HEK293T (cell line): ENCODE measurements at regions not wholly inside any gene's neighbourhood (a gene's known extent, or its start where the extent isn't known, plus 50 kb on each side); places are given as distances from the start of the nearest gene placed in this dataset.

Experiments used
- CTCF ChIA-PET: fragments of 350-600 bp; formaldehyde crosslinking; extraction: SDS; loops from one replicate; lab custom pipeline; 2021; ENCODE audit warnings: antibody characterized with exemption, inconsistent platforms; lab: Yijun Ruan, JAX
- POLR2A ChIA-PET: fragments of 350-600 bp; formaldehyde crosslinking; extraction: SDS; loops from one replicate; lab custom pipeline; 2020; ENCODE audit warnings: antibody characterized with exemption, inconsistent platforms; lab: Yijun Ruan, JAX
- DNase-seq: peaks from one replicate; pipeline ENCODE4 v3.0.0; 2012; ENCODE audit warnings: mixed read lengths; ENCODE audit errors: extremely low spot score
- ARNT ChIP-seq: fragments of 450-650 bp; IDR thresholded peaks from 2 replicates; pipeline ENCODE4 v1.6.1; 2017; ENCODE audit warnings: mild to moderate bottlenecking
- BHLHE40 ChIP-seq: fragments of 450-650 bp; IDR thresholded peaks from 2 replicates; pipeline ENCODE4 v1.6.1; 2016; ENCODE audit warnings: mild to moderate bottlenecking, moderate library complexity, borderline replicate concordance
- CTBP1 ChIP-seq: fragments of 450-650 bp; IDR thresholded peaks from 2 replicates; pipeline ENCODE4 v1.6.1; 2016; ENCODE audit warnings: borderline replicate concordance
- ELF4 ChIP-seq: fragments of 450-650 bp; IDR thresholded peaks from 2 replicates; pipeline ENCODE4 v1.6.1; 2017; ENCODE audit warnings: antibody characterized with exemption
- FOXA1 ChIP-seq: fragments of 450-650 bp; IDR thresholded peaks from 2 replicates; pipeline ENCODE4 v1.6.1; 2016; ENCODE audit warnings: mild to moderate bottlenecking
- FOXK2 ChIP-seq: fragments of 450-650 bp; IDR thresholded peaks from 2 replicates; pipeline ENCODE4 v1.6.1; 2016; ENCODE audit warnings: mild to moderate bottlenecking
- FOXM1 ChIP-seq: fragments of 450-650 bp; IDR thresholded peaks from 2 replicates; pipeline ENCODE4 v1.6.1; 2017; ENCODE audit warnings: mild to moderate bottlenecking, borderline replicate concordance
- HDGF ChIP-seq: fragments of 450-650 bp; IDR thresholded peaks from 2 replicates; pipeline ENCODE4 v1.6.1; 2017; ENCODE audit warnings: antibody characterized with exemption, borderline replicate concordance
- LEF1 ChIP-seq: fragments of 450-650 bp; IDR thresholded peaks from 2 replicates; pipeline ENCODE4 v1.6.1; 2017; ENCODE audit warnings: mild to moderate bottlenecking, borderline replicate concordance
- NFRKB ChIP-seq: fragments of 450-650 bp; IDR thresholded peaks from 2 replicates; pipeline ENCODE4 v1.6.1; 2016; ENCODE audit warnings: mild to moderate bottlenecking, moderate library complexity
- SP1 ChIP-seq: fragments of 450-650 bp; IDR thresholded peaks from 2 replicates; pipeline ENCODE4 v1.6.1; 2017
- SUZ12 ChIP-seq: fragments of 450-650 bp; IDR thresholded peaks from 2 replicates; pipeline ENCODE4 v1.6.1; 2016; ENCODE audit warnings: mild to moderate bottlenecking
- TARDBP ChIP-seq: fragments of 450-650 bp; IDR thresholded peaks from 2 replicates; pipeline ENCODE4 v1.6.1; 2016
- ZNF384 ChIP-seq: fragments of 450-650 bp; IDR thresholded peaks from 2 replicates; pipeline ENCODE4 v1.6.1; 2016
- TF ChIP-seq, protein P1 (sequence below): fragments of 450-650 bp; IDR thresholded peaks from 2 replicates; pipeline ENCODE4 v1.6.1; 2016

DNA sequence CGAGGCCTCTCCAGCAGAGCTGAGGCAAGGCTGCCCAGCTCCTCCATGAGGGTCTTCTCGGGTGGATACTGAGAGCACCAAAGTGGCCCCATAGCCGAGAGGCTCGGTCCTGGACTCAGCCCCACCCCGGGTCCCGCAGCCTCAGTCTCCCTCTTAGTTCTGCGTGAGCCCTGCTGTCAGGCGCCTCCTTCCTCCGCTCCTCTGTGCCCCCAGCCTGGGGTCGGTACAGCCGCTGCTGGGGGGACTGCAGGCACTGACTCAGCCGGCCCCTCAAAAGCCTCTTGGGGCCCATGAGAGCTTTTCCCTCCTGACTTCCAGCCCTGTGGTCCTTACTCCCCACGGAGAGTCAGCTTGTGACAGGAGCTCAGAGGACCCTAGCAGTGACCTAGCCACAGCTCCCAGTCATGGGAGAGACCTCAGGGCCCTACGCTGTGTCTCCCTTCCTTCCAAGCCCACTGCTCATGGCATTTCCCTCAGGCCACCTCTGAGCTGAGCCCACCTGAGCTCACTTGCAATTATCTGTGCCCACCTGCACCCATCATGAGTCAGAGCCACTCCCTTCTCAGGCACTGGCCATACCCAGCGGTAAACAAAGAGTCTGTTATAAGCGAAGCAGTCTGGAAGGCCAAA lies 295.0 kb upstream of the RTL1 start:
- ChIA-PET POLR2A (no interaction called here), CTCF (no interaction called here)
- TF ChIP-seq SUZ12: no peak
- no peak for TF ChIP-seq HDGF
- no peak for TF ChIP-seq ZNF384
- TF ChIP-seq, protein P1, sequence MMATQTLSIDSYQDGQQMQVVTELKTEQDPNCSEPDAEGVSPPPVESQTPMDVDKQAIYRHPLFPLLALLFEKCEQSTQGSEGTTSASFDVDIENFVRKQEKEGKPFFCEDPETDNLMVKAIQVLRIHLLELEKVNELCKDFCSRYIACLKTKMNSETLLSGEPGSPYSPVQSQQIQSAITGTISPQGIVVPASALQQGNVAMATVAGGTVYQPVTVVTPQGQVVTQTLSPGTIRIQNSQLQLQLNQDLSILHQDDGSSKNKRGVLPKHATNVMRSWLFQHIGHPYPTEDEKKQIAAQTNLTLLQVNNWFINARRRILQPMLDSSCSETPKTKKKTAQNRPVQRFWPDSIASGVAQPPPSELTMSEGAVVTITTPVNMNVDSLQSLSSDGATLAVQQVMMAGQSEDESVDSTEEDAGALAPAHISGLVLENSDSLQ: no peak
- TF ChIP-seq ELF4: no peak
- TF ChIP-seq ARNT: no peak
- TF ChIP-seq NFRKB: no peak
- no peak for TF ChIP-seq CTBP1
- TF ChIP-seq FOXK2: no peak
- no peak for TF ChIP-seq LEF1
- no peak for TF ChIP-seq TARDBP
- no peak for TF ChIP-seq FOXM1
- TF ChIP-seq BHLHE40: no peak
- TF ChIP-seq FOXA1: no peak
- TF ChIP-seq SP1: no peak

DNA sequence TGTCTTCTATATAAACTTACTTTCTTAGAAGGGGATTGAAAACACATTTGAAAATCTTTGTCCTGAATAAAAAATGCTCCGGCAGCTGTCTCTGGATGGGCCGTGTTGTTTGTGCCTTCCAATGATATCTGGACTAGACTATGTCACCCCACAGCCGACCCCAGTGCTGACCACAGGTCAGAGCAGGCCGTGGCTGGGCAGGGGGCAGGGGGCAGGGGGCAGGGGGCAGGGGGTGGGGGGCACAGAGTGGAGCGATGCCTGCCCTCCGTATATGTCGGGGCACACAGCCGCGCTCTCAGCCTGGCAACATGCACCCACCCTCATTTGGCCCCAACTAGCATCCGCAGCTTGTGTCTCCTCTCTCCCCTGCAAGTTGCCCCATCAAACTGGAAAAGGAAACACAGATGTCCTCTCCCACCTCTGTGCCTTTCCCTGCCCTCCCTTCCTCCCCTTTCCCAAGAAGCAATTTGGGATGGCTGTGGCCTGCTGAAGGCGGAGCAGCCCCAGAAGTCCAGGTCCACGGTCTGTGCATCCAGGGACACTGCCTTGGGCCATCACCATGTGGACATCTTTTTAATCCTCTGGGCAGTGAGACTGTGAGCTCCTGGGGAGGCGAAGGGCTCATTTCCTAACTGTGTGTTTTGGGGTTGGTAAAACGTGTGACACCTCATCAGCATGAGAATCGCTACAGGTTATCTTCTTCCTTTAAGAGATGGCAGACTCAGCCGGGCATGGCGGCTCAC lies 295.7 kb upstream of the RTL1 start:
- DNase-seq: no peak
- CTCF ChIA-PET: no interaction called here
- POLR2A ChIA-PET: no interaction called here
- TF ChIP-seq ARNT (no peak), HDGF (no peak), ELF4 (no peak), BHLHE40 (no peak), TARDBP (no peak), FOXK2 (no peak), NFRKB (no peak), ZNF384 (no peak), LEF1 (no peak)
- TF ChIP-seq, protein P1: no peak

More for the DNA sequence above, 295.0 kb upstream of the RTL1 start:
- DNase-seq: no peak

DNA sequence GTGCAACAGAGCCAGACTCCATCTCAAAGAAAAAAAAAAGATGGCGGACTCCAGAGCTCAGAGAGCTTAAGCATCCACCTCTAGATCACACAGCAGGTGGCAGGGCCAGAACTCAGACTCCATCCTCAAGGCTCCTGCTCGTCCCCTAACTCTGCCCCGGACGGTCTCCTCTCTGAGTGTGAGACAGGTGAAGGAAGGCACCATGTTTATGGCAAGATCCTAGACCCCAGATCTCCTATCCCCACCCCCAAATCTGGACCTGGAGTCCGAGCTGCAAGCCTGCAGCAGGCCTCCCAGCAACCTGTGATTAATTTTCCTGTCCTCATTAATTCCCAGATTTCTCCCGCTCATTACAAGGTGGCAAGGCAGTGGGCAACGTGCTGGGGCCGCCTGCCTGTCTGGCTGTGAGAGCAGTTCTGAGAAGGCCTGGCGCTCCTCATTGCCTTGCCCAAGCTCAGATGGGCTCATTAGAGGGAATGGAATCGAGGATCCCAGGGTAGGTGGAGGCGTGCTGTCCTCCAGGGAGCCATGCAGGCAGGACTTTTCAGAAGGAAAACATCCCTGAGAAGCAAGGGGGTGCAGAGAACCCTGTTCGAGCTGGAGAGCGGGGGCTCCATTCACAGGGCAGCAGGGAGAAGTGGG lies 296.6 kb upstream of the RTL1 start:
- DNase-seq: no peak
- ChIA-PET CTCF (no interaction called here), POLR2A (no interaction called here)
- TF ChIP-seq FOXK2 (no peak), SP1 (no peak), TARDBP (no peak)
- TF ChIP-seq, protein P1: no peak

DNA sequence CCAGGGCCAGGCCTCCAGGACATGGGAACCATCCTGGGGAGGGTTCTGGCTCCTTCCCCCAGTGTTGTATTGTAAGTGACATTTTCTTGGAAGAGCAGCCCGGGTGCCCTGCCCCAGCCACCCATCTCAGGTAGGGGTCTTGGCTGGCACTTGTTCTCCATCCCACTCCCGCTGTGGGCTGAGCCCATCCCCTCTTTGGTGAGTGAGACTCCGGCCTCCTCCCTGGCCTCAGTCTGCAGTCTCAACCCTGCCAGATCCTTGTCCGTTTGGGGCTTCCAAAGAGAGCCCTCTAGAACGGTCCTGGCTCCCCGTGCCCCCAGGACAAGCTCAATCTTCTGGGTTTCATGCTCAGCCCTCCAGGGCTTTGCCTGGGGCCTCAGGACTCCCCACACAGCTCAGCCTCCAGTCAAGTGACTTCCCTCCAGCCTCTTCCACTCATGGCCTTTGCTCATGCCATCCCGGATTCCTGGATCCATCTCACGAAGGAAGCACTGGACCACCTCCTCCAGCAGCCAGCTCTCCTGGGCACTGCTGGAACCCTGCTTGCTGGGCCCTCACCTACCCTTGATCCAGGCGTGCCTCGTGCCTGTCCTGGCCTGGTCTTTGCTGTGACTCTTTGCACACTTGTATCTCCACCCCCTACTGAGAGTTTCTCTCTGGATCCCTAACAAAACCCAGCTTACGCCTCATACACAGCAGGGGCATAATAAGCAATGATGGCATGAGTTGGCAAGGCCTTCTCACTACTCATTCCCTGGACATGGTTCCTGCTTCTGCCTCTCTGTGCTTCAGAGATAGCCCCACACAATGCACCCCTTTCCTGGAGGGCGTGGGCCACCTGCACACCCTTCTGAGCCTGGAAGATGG lies 297.4 kb upstream of the RTL1 start:
- DNase-seq: no peak
- POLR2A ChIA-PET: no interaction called here
- TF ChIP-seq ELF4: no peak
- CTCF ChIA-PET: no interaction called here

DNA sequence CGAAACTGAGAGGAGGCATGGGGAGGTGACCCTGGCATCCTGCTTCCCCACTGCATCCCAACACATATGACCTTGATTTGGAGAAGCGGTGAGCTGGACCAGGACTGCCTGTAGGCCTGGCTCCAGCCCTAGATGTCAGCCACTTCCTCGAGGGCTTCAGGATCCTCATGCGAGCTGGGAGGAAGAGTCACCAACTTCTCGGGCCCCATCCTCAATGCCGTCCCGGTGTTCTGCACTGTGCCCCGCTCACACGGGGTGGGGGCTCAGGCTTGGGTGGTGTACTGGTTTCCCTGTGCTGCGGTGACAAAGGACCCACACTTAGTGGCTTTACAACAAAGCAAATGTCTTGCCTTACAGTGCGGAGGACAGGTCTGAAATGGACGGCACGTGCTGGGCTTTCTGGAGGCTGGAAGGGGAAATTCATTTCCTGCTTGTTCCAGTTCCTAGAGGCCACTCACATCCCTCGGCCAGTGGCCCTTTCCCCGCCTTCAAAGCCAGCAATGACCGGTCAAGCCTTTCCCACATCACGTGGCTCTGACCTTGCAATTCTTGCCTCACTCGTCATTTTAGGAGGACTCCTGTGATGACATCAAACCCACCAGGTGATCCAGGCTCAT lies 298.1 kb upstream of the RTL1 start:
- DNase-seq: no peak
- CTCF ChIA-PET: no interaction called here
- POLR2A ChIA-PET: no interaction called here
- TF ChIP-seq ARNT: no peak
- TF ChIP-seq, protein P1: no peak
- no peak for TF ChIP-seq FOXM1
